ENCODE measurements at regions not wholly inside any gene's neighbourhood (a gene's known extent, or its start where the extent isn't known, plus 50 kb on each side); places are given as distances from the start of the nearest gene placed in this dataset.
"Not testable (repeated sequence)": the region's sequence is repeated elsewhere in the genome, so short reads cannot be mapped to it uniquely, and the experiment has no call there.

- peak; percentile 94 for DNase-seq
These were observed 635.6 kb upstream of the TBL1XR1 start for GRCh38 chr3:177832880-177833279.

GRCh38 chr3:177833332-177833731 is 636.0 kb upstream of the TBL1XR1 start:
- peak; percentile 95 for DNase-seq

DNA sequence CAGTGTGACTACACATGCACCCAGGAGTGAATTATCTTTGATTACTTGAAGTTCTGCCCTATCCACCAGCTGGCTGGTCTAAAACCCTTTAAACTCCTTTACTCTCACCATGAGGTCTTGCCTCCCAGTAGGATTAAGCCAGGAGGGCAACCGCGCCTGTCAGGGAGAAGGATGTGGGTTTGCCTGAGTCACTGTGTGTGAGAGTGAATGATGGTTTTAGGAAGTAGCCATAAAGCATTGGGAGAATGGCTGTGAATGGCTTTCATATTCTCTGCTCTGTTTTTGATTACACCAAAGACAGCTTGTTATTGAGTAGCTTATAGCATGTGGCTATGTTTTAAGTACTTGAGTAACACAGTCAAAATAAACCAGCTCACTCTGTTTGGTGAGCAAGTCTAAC is 637.7 kb upstream of the TBL1XR1 start:
- no peak for DNase-seq

GRCh38 chr3:177835917-177836316 is 638.6 kb upstream of the TBL1XR1 start:
- no peak for DNase-seq

- DNase-seq, result peak; percentile 23
These were observed 639.4 kb upstream of the TBL1XR1 start for GRCh38 chr3:177836671-177837070.

- no peak for DNase-seq
These were observed 640.8 kb upstream of the TBL1XR1 start for GRCh38 chr3:177837951-177838655.

- DNase-seq, result no peak
These were observed 641.6 kb upstream of the TBL1XR1 start for GRCh38 chr3:177838766-177839350.

GRCh38 chr3:177842302-177842701 is 645.0 kb upstream of the TBL1XR1 start:
- DNase-seq, result no peak

DNA sequence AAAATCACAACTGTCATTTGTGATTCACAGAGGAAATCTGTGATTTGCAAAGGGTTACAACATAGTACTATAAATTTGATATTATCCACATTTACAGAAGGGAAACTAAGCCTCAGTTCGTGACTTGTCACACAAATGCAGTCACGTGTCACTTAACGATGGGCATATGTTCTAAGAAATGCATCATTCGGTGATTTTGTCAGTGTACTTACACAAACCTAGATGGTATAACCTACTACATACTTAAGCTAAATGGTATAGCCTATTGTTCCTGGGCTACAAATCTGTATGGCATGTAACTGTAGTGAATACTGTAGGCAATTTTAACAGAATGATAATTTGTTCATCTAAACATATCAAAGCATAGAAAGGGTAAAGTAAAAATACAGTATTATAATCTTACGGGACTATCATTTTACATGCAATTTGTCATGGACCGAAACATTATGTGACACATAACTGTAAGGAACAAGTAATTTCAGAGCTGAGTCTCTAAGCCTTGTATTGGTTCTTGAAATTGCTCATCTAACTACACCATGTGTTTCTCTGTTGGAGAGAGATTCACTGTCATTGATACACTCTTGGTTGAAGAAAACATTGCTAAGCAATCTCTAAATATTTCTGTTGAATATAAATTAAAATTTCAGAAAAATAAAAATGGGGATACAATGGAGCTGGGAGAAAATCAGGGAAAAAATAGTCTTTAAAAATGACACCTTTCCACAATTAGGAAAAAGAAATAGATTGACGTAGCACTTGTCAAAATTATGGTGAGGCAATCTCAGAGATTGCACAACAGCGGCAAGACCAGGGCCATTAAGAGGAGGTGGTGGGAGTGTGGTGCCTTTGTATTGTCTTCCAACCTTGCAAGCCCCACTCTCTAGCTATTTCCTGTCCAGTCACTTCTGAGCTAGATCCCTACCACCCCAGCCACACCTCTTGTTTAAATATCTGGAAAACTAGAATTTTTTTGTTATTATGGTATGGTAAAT is 645.8 kb upstream of the TBL1XR1 start:
- no peak for DNase-seq

GRCh38 chr3:177852001-177852807 is 654.9 kb upstream of the TBL1XR1 start:
- DNase-seq, result no peak

GRCh38 chr3:177855021-177855420 is 657.7 kb upstream of the TBL1XR1 start:
- DNase-seq, result no peak

DNA sequence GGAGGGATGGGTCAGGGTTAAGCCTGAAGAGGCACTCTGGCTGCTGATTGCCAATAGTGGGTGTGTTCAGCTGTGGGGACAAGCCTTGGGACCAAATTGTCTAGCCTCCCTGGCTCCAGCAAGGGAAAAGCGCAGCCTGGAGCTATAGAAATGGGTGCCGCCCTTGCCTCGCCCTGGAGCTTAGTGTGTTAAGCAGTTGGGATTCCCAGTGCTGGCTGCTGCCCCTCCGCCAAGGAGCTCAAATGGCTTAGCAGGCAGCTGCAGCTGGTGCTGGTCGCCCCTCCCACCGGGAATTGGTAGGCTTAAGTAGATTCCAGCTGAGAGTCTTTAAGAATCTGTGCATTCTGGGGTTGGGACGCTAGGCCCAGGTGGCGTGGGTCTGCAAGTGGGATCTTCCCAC is 662.9 kb upstream of the TBL1XR1 start:
- DNase-seq, result no peak

DNA sequence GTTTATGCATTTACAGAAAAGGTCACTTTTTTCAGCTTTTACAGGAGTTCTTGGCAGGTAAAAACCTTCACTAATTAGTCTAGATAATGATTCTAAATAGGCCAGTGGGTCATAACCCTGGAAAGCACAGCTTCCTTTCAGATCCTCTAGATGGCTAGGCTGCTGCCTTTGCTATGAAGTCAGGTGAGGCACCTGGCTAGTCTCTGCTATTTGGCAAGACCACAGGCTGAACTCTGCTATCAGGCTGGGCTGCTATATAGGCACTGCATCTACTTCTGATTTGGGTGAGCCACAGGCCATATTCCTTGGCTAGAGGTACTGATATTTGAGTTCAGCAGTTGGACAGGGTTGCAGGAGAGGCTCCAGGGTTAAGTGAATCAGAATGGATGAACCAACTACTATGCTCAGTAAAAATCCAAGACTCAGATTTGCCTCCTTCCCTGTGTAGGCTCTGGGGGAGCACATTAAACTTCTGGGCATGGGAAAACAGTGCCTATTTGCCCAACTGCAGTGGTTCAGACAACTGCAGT is 665.7 kb upstream of the TBL1XR1 start:
- DNase-seq, result no peak

GRCh38 chr3:177871267-177871666 is 665.0 kb upstream of the KCNMB2 start:
- DNase-seq, result not testable (repeated sequence)

- no peak for DNase-seq
These were observed 658.0 kb upstream of the KCNMB2 start for GRCh38 chr3:177878192-177878591.

DNA sequence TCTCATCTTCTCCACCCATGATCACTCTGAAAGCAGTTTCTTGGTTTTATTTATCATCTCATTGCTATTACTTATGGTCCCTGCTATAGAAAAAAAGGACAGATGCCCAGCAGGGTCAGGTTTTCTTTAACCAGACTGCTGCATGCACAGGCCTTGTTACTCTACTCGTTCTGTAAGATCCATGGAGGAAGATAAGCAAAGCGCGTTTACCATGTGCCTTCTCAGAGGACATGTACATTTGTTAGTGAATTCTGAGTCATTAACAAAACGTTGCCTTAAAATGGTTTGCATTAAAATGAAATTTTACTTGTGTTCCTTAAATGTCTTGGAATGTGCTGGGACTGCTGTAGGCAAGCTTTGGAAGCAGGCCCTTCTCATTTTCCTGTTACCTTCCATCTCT is 657.3 kb upstream of the KCNMB2 start:
- DNase-seq, result no peak

DNA sequence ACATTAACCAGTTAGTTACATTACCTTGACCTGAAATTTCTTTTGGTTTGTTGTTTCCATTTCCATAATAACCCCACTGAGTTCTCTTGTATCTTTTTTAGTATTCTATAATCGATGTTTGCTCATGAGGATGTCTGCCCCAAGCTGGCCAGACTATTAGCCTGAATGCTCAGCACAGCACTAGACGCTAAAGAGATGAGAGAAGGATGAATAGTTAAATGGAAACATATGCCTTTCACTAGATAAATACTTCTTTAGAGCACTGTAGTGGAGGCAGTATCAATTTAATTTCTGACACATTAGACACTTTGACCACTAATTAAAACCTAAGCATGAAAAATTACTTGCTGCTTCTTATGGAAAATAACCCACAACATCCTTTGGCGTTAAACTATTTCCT is 654.9 kb upstream of the KCNMB2 start:
- no peak for DNase-seq

DNA sequence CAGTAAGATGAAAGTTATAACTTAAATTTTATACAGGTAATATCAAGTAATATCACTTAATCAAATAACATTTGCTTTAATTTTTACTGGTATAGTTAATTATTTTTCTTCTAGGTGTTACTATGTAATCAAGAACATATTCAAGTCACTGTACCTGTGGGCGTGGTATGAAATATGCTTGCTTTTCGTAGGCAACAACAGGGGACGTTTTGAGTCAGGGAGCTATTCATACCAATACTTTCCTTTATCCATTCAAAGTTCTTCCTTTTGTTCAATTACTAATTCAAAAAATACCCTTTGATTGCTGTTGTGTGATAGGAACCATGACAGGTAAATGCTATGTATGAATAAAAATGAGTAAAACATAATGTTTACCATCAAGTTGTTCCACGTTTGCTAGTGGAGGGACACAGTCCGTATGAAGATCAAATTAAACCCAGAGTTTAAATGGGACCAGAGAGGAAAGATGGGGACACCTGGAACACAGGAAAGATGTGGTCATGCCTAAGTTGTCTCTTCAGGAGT is 654.0 kb upstream of the KCNMB2 start:
- DNase-seq, result no peak

DNA sequence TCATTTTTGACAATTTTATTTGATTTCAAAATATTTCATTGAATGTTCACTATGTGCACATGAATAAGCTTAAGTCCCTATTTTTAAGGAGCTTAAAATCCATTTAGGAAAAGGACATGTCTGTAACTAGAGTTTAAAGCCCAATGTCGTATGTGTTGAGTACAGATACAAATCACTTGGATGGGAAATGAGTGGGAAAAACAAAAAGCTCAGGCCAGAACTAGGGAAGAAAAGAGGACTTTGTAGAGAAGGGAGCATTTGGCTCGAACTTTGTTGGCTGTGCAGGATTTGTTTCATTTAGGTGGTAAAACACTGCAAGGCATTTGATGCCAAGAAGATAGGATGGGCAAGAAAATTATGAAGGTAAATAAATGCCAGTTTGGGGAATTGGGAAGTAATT is 653.1 kb upstream of the KCNMB2 start:
- no peak for DNase-seq

DNA sequence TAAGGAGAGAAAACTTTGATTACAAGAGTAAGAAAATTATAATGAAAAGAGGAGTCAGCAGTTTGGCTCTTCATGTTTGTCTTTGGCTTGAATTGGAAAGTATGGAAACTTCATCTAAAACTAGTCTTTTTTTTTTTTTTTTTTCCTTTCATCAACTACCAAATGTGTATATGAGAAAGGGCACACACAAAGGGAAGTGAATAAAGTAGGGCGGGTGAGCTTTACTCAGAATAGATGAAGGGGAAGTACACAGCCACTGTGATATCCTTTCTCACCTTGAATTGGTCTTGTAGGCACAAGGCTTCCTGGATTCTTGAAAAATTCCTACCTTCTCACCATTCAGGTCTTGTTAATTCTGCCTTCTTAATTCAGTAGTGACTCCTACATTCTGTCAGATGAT is 652.3 kb upstream of the KCNMB2 start:
- DNase-seq, result no peak

DNA sequence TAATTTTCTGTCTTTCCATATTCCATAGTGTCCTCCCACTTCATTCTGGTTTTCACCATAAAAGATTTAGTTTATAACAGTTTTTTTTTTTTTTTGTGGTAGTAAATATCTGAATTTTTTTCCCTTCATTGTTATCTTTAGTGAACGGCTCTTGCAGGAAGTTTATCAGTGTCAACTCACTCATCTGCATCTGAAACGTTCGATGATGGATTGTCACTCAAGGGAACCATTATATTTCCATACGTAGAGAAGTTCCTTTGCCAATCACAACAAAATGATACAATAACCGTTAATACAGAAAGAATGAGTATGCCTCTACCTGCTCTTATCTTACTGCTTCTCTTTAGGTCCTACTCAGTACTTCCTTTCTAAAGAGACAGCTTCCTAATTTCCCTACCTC is 651.2 kb upstream of the KCNMB2 start:
- DNase-seq, result no peak

- no peak for DNase-seq
These were observed 649.7 kb upstream of the KCNMB2 start for GRCh38 chr3:177886501-177886900.
